Thyroid gland (tissue), 4 donors: ENCODE measurements at regions not wholly inside any gene's neighbourhood (a gene's known extent, or its start where the extent isn't known, plus 50 kb on each side); places are given as distances from the start of the nearest gene placed in this dataset. TPM values are rescaled to one million over a fixed set of nuclear protein-coding genes. Genes with fewer than 3 reads are reported as not detected.

ENCODE experiments used
- DNase-seq, 2 donors: peaks; one replicate each; pipeline ENCODE4 v3.0.0-alpha.2; 2019
- H3K27ac ChIP-seq, 3 donors: fragments of 200-600 bp; sonication (generic); 1 replicate in 2 of 3; 2 replicates in 1 of 3; pipeline ENCODE4 v1.5.1; 2016 to 2019; ENCODE audit warnings: mild to moderate bottlenecking in 1 of 3, moderate library complexity in 1 of 3
- H3K27me3 ChIP-seq: fragments of 200-600 bp; sonication (generic); one replicate; pipeline ENCODE4 v1.5.1; 2019
- H3K36me3 ChIP-seq, 2 donors: fragments of 200-600 bp; sonication (generic); one replicate each; pipeline ENCODE4 v1.5.1; 2016 to 2019
- H3K4me1 ChIP-seq, 2 donors: fragments of 200-600 bp; sonication (generic); one replicate each; pipeline ENCODE4 v1.5.1; 2017 to 2019
- H3K4me3 ChIP-seq, 3 donors: fragments of 200-600 bp; sonication (generic); replicated peaks in 1 of 3; 1 replicate in 2 of 3; 2 replicates in 1 of 3; pipeline ENCODE4 v1.5.1; 2016; ENCODE audit warnings: mild to moderate bottlenecking in 1 of 3
- H3K9me3 ChIP-seq: fragments of 200-600 bp; sonication (generic); one replicate; pipeline ENCODE4 v1.5.1; 2017
- CTCF ChIP-seq, 6 experiments: fragments of 200-600 bp in 3 of 6; fragments of 450-650 bp in 3 of 6; sonication (generic) in 3 of 6; IDR thresholded peaks; one replicate each; pipeline ENCODE4 v1.5.1; 2016 to 2019; ENCODE audit warnings: antibody characterized with exemption in 6 of 6, mild to moderate bottlenecking in 2 of 6, inconsistent platforms in 1 of 6, moderate library complexity in 1 of 6
- POLR2A ChIP-seq, 2 donors: fragments of 450-650 bp; IDR thresholded peaks; one replicate each; pipeline ENCODE4 v1.6.1; 2017; ENCODE audit warnings: antibody characterized with exemption in 2 of 2, mild to moderate bottlenecking in 2 of 2, moderate library complexity in 1 of 2
- intact Hi-C: fragments of 100-400 bp; cut with DNase I; formaldehyde crosslinking; loops from one replicate; pipeline ENCODE4 v1.15.1; 2023
- small RNA-seq: library from RNA; depleted of rRNA; stranded (forward); fragments of <200 nt; gene quantifications from one replicate; pipeline ENCODE3, GENCODE V24; 2016

- no peaks in the 10 kb centered on the region for H3K4me1 ChIP-seq
- H3K27ac ChIP-seq: no peak overlapping the region
- H3K36me3 ChIP-seq: no peaks in the 10 kb centered on the region
- H3K9me3 ChIP-seq: no peaks in the 10 kb centered on the region
- H3K27me3 ChIP-seq: no peaks in the 10 kb centered on the region
- intact Hi-C loops: no loop called here
- DNase-seq: no peak
- TF ChIP-seq POLR2A (IDR thresholded peaks at IDR 0.05) (no peak), CTCF (IDR thresholded peaks at IDR 0.05) (no peak)
- no peak overlapping the region for H3K4me3 ChIP-seq
Observed at GRCh38 chr2:163794635-163795034, 58.8 kb upstream of the FIGN start.

Small RNAs in the stretch of these regions (small RNA-seq; reads per million reads assigned to genes)
- not detected for gene CYP2C56P
